Prostate gland (tissue), 2 donors: ENCODE measurements at regions not wholly inside any gene's neighbourhood (a gene's known extent, or its start where the extent isn't known, plus 50 kb on each side); places are given as distances from the start of the nearest gene placed in this dataset.
A peak's percentile ranks its signal among the peaks of the same experiment; 100 is the strongest.

Experiments used
- DNase-seq: peaks from one replicate; pipeline ENCODE4 v3.0.0-alpha.2; 2019; ENCODE audit warnings: low spot score
- H3K27ac ChIP-seq, 2 donors: fragments of 200-600 bp; sonication (generic); 2 replicates each; pipeline ENCODE4 v1.5.1; 2017 to 2019
- H3K27me3 ChIP-seq: fragments of 200-600 bp; sonication (generic); replicated peaks from 2 replicates; pipeline ENCODE4 v1.5.1; 2019; ENCODE audit not compliant: insufficient read depth
- H3K36me3 ChIP-seq, 2 donors: fragments of 200-600 bp; sonication (generic); 1 replicate in 1 of 2; 2 replicates in 1 of 2; pipeline versions ENCODE4 v1.5.1 to v1.8.1; 2017 to 2019
- H3K4me1 ChIP-seq: fragments of 200-600 bp; sonication (generic); replicated peaks from 2 replicates; pipeline ENCODE4 v1.5.1; 2019
- H3K4me3 ChIP-seq, 2 donors: fragments of 200-600 bp; sonication (generic); 2 replicates each; pipeline ENCODE4 v1.5.1; 2017 to 2019
- H3K9me3 ChIP-seq: fragments of 200-600 bp; sonication (generic); 2 replicates; pipeline ENCODE4 v1.5.1; 2017
- CTCF ChIP-seq, 4 experiments: fragments of 200-600 bp in 2 of 4; fragments of 450-650 bp in 2 of 4; sonication (generic) in 2 of 4; IDR thresholded peaks; 1 replicate in 3 of 4; 2 replicates in 1 of 4; pipeline ENCODE4 v1.5.1; 2016 to 2019; ENCODE audit warnings: antibody characterized with exemption in 4 of 4, mild to moderate bottlenecking in 2 of 4, moderate library complexity in 2 of 4
- POLR2A ChIP-seq: fragments of 450-650 bp; IDR thresholded peaks from one replicate; pipeline ENCODE4 v1.6.1; 2016; ENCODE audit warnings: antibody characterized with exemption, mild to moderate bottlenecking
- POLR2AphosphoS5 ChIP-seq: sonication (generic); formaldehyde crosslinking; IDR thresholded peaks from one replicate; pipeline ENCODE4 v1.6.1; 2017; ENCODE audit warnings: antibody characterized with exemption
- WGBS: methylation state at CpG from one replicate; pipeline ENCODE4 v1.1.5; 2018; 5-methylcytosine and 5-hydroxymethylcytosine counted together
- intact Hi-C: fragments of 100-400 bp; cut with DNase I; formaldehyde crosslinking; loops from one replicate; pipeline ENCODE4 v1.14.2; 2022

DNA sequence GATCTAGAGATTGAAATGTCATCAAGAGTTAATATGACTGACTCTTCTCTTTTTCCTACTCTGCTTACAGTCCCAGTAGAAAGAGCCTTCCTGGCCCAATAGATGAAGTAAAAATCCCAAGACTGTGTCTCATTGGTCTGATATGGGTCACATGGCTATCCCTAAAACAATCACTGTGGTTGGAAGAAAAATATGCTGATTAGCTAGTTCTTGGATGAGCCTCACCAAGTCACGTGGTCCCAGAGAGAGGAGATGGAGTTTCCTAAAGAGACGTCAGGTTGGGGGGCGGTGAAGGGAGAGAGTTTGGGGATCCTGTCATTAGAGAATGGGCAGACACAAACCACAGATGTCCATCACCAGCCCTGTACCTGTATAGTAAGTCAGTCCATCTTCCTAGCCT is 466.3 kb downstream of the HAPSTR1 start:
- Histone ChIP-seq H3K36me3 (no peaks in the 10 kb centered on the region), H3K4me1 (no peaks in the 10 kb centered on the region), H3K27me3 (no peaks in the 10 kb centered on the region), H3K4me3 (no peak overlapping the region), H3K9me3 (no peaks in the 10 kb centered on the region), H3K27ac (no peak overlapping the region)
- intact Hi-C loops, result no loop called here
- TF ChIP-seq CTCF (IDR thresholded peaks at IDR 0.05) (no peak), POLR2A (no peak), POLR2AphosphoS5 (no peak)
- WGBS, result 91% methylated on average over 3 of the region's 3 CpGs
- DNase-seq, result no peak

DNA sequence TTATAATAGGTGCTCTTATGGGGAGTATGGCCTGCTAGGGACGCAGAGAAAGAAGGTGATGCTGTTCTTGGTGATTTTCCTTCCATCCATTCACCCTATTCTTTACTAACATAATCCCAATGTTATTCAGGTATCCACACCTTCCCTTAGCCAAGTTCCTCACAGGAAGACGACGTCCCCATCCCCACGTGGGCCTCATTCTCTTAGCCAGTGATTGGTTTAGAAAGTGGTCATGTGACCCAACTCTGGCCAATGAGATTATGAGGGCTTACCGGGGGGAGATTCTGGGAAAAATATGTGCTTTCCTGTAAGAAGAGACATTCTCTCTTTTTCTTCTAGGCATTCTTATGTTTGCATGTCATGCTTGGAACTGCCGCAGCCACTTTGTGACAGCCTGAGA is 474.7 kb downstream of the HAPSTR1 start:
- intact Hi-C loops, result no loop called here
- TF ChIP-seq CTCF (IDR thresholded peaks at IDR 0.05) (no peak), POLR2A (no peak), POLR2AphosphoS5 (no peak)
- Histone ChIP-seq H3K27me3 (no peaks in the 10 kb centered on the region), H3K27ac (no peak overlapping the region), H3K4me3 (no peak overlapping the region), H3K4me1 (no peaks in the 10 kb centered on the region), H3K36me3 (no peaks in the 10 kb centered on the region), H3K9me3 (no peaks in the 10 kb centered on the region)
- 95% methylated on average over 6 of the region's 6 CpGs for WGBS
- no peak for DNase-seq

GRCh38 chr16:9567666-9568065 is 476.2 kb downstream of the HAPSTR1 start:
- no peaks in the 10 kb centered on the region for H3K9me3 ChIP-seq
- no peaks in the 10 kb centered on the region for H3K27me3 ChIP-seq
- H3K4me3 ChIP-seq, result no peak overlapping the region
- DNase-seq, result peak; percentile 14
- H3K4me1 ChIP-seq, result no peaks in the 10 kb centered on the region
- TF ChIP-seq POLR2AphosphoS5 (peak; percentile 37), CTCF (IDR thresholded peaks at IDR 0.05) (no peak), POLR2A (no peak)
- no peaks in the 10 kb centered on the region for H3K36me3 ChIP-seq
- H3K27ac ChIP-seq, result no peak overlapping the region
- 24% methylated on average over 7 of the region's 7 CpGs for WGBS
- intact Hi-C loops, result no loop called here

- no peak overlapping the region for H3K4me3 ChIP-seq
- no peaks in the 10 kb centered on the region for H3K9me3 ChIP-seq
- intact Hi-C loops, result no loop called here
- H3K36me3 ChIP-seq, result no peaks in the 10 kb centered on the region
- H3K4me1 ChIP-seq, result no peaks in the 10 kb centered on the region
- no peak overlapping the region for H3K27ac ChIP-seq
- WGBS, result 76% methylated on average over 2 of the region's 2 CpGs
- no peaks in the 10 kb centered on the region for H3K27me3 ChIP-seq
- TF ChIP-seq POLR2AphosphoS5 (no peak), CTCF (IDR thresholded peaks at IDR 0.05) (no peak), POLR2A (no peak)
- no peak for DNase-seq
Measured at GRCh38 chr16:9568261-9568660, 476.8 kb downstream of the HAPSTR1 start.

DNA sequence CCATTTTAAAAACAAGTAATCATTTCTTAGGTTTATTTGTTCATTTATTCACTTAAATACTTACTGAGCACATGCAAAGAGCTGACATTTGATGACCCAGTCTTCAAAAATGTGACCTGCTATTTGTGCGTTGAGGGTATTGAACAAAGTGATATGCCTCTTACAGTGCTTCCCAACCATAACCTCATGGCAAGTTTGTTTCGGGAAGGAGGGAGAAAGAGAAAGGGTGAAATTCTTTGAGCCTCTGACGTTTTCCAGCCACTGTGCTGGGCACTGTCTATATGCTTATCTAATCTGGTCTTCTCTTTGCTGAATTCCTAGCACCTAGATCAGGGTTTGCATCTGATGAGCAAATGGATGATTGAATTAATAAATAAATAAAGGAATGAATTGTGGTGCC is 479.1 kb downstream of the HAPSTR1 start:
- Histone ChIP-seq H3K27me3 (no peaks in the 10 kb centered on the region), H3K27ac (no peak overlapping the region), H3K4me1 (no peaks in the 10 kb centered on the region), H3K4me3 (no peak overlapping the region), H3K9me3 (no peaks in the 10 kb centered on the region), H3K36me3 (no peaks in the 10 kb centered on the region)
- TF ChIP-seq POLR2A (no peak), CTCF (IDR thresholded peaks at IDR 0.05) (no peak), POLR2AphosphoS5 (no peak)
- 80% methylated on average over 3 of the region's 3 CpGs for WGBS
- DNase-seq, result no peak
- intact Hi-C loops, result no loop called here
